Stimulated activated CD4-positive, alpha-beta T cell treated with anti-CD3 and anti-CD28 coated beads, Interleukin-4, amount 100 ng/mL, for 48 hours (primary cell): ENCODE measurements at regions not wholly inside any gene's neighbourhood (a gene's known extent, or its start where the extent isn't known, plus 50 kb on each side); places are given as distances from the start of the nearest gene placed in this dataset.

Experiments
- DNase-seq, 2 donors: peaks; one replicate each; pipeline ENCODE4 v3.0.0-alpha.2; 2020; ENCODE audit warnings: low read depth in 2 of 2

DNA sequence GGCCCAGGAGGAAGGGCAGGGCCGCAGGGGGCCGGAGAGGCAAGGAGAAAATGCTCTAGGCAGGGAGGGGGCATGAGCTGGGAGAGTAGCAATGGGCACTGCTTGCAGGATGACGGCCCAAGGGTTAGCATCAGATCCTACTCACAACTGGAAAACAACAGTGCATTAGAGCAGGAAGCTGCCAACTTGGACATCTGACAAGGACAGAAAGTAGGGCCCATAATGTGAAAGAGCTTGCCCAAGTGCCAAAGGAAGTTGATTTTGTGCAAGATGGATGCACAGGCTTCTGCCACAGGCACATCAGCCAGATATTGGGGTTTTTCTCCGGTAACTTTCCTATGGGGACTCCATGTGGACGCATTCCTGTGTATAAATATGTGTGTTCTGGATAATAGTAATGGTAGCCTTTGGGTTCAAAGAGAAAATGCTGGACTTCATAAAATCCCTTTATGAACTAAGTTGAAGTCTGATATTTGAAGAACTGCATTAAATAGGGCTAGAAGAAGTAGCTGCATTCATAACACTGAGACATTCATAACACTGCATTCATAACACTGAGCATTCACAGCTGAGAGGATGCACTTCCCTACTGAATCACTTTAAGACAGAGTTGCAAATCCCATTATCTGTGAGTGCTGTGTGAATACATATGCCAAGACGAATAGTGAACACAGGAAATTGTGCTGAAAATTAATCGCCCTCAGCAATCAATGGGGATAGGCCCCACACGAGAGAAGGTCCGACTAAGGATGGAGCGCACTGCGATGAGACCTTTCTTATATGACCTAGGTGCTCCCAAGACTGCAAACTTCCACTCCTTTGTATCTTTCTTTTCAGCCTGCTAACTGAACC, 235.6 kb upstream of the PRDM1 start:
- DNase-seq, result no peak

- DNase-seq, result no peak
Observed at GRCh38 chr6:105849746-105850145, 236.4 kb upstream of the PRDM1 start.

DNA sequence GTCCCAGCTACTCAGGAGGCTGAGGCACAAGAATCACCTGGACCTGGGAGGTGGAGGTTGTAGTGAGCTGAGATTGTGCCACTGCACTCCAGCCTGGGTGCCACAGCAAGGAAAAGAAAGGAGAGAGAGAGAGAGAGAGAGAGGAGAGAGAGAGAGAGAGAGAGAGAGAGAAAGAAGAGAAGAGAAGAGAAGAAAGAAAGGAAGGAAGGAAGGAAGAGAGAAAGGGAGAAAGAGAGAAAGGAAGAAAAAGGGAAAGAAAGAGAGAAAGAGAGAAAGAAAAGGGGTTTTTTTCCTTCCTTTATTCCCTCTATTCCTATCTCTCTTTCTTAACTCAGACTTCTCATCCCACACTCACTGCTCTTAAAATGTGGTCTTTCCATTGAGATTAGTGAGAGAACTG, 238.7 kb upstream of the PRDM1 start:
- DNase-seq, result no peak

- DNase-seq, result no peak
Observed at GRCh38 chr6:105844275-105844883, 241.8 kb upstream of the PRDM1 start.

GRCh38 chr6:105839266-105839665, 246.9 kb upstream of the PRDM1 start:
- no peak for DNase-seq

GRCh38 chr6:105838171-105838570, 248.0 kb upstream of the PRDM1 start:
- no peak for DNase-seq

DNA sequence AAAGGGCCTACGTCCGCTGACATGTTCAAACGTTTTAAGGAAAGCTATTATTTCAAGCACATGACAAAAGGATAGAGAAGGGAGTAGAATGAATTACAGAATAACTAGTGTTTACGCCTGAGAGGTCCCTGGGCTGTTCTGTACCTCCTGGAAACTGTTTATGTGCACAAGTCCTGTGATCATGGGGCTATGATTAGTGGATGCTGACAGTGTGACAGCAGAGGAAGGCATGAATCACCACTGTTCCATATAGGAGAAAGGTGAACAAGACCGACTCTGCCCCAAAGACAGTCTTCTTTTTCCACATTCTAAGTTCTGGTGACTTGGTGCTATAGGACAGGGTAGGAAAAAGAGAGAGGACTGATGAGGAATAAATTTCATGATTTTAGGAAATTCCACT, 249.2 kb upstream of the PRDM1 start:
- DNase-seq, result no peak

DNA sequence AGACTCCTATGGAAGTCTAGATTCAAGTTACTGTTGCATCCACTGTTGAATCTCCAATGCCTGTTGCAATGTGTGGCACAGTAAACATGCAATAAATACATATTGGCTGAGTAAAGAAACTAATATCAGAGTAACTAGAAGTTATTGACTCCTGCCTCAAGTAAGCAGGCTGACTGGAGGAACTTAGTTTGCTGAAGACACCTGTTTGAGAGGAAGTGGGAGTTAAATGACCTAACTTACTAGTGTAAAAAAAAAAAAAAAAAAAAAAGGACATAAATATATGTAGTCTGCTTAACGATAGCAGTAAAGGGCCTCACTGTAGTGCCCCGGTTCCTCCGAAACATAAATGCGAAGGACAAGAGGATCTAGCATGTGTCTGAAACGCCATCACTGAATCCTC, 249.8 kb upstream of the PRDM1 start:
- no peak for DNase-seq

DNA sequence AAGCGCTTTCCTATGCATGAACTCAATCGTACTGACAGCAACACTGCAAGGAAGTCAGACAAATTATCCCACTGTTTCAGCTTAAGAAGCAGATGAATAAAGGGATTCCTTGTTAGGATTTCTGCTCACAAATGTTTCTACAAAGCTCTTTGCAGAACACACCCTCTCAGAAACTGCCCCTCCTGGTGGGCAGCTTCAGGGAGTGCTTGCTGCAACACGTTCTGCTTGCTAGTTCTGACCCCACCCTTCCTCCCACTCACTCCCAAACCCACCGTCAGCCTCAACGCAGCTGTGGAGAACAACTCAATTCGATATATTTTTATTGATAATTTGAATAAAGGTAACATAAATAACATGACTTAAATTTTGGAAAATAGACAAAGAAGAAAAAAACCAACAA, 250.8 kb upstream of the PRDM1 start:
- no peak for DNase-seq

DNA sequence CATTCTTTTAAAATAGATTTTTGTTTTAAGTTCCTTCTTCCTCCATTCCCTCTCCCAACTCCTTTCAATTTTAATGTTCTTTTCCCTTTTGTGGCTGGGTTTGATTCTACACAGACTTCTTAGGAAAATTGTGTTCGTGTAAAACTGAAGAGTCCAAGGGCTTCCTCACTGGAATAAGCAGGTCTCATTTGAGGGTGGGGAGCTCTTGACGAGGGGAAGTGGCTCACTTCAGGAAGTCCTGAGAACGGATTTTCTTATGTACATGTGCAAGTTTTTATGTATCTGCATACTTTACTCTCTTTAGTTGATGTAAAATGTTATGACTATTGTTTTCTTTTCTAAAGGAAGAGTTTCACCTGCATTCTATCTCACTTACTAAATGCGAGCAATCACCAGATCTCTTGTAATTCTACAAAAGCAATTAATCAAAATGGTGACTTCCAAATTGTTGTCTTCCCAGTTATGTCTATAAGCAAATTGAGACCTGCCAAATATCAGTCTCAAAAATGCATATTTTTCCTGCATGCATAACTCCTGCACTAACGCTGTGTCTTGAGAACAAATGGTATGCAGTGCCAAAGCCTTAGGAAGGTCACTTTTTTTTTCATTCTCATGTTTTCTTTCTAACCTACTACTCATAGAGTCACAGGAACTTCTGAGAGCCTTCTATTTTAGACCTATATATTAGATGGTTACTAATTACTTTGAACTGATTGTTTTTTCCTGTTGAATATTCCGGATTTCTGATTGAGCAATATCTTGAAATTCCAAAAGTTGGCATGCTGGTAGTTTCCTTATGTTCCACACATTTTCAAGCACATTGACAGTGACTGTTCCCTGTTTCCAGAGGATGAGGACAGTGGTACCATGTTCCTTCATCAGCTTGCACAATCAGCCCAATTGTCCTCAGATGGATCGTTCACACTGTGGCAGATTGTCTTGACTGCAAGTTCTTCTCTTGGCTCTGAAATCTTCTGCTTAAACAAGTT, 251.9 kb upstream of the PRDM1 start:
- no peak for DNase-seq

DNA sequence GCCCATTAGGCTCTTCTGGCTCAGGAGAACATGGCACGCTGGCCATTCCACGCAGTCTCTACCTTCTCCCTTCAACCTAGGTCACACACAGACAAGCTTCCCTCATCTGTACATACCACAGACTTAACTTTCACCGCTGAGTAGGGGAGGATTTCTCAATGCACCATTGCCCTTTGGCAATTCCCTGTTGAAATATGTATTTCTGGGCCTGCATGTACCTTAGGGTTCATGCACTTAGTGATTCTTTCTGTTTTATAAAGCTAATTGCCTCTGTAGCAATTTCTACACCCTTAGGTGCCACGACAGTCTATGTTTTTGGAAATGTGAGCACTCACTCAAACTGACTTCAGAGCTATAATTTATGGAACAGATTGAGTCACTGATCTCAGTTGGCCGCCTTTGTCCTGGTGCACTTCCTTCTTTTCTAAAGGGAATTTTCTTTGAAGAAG, 253.8 kb upstream of the PRDM1 start:
- no peak for DNase-seq

- no peak for DNase-seq
Observed at GRCh38 chr6:105831311-105832097, 254.6 kb upstream of the PRDM1 start.

DNA sequence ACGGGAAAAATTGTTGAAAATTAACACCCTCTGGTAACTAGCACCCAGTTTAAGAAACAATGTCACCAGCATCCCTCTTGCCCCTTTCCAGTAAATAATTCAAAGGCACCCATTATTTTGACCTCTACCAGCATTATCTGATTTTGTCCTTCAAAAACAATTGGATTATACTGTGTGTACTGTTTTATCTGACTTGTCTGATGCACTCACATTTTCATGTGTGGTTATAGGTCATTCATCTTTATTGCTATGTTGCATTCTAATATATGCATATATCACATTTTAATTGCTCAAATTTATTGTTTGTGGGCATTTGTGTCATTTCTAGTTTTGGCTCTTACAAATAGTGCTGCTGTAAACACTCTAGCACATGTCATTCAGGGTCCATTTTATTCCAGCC, 260.9 kb upstream of the PRDM1 start:
- no peak for DNase-seq

DNA sequence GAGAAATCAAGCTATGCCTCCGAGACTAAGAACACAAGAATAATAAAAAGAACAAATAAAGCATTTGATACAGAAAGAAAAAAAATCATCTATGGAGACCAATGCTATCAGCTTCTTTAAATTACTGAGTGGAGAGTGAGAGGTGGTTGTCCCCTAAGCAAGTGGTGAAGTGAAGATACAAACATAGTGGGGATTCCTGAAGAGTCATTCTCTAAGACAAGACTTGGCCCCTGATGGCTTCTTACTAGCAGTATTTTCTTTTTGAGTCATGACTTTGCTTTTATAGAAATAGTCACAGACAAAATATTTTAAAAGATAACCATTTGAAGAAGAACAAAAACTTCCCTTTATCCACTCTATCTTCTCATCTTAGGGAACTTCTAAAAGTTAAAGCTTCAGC, 261.4 kb upstream of the PRDM1 start:
- no peak for DNase-seq

- DNase-seq, result no peak
Observed at GRCh38 chr6:105821777-105822176, 264.4 kb upstream of the PRDM1 start.

DNA sequence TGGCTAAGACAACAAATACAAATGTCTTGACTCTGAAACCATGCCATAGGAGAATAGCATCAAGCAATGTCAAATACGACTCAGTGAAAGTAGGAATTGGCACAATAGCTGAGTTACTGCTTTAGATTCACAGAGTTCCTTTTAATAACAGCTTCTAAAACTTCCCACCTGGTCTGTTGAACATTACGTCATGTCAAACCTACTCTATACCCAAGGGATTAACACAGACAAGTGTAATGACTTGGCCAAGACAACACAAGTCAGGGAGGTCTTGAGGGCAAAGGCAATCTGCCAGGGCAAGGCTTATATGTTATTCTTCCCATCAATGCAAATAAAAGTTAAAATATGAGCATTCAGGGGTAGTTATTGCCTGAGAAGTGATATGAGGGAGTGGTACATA, 265.1 kb upstream of the PRDM1 start:
- DNase-seq, result no peak

DNA sequence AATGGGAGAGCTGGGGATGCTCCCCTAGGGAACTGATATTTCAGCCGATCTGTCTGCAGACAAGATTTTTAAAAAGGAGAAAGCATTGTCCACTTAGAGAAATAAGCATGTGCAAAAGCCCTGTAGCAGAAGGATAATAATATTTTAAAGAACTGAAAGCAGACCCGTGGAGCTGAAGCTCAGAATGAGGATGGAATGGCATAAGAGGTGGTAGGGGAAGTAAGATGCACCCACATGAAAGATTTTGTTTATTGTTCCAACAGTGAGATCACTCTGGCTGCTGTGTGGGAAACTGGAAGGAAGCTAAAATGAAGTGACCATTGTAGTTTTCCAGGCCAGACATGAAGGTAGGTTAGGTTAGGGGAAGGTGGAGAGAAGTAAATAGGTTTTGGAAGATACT, 266.4 kb upstream of the PRDM1 start:
- DNase-seq, result no peak

DNA sequence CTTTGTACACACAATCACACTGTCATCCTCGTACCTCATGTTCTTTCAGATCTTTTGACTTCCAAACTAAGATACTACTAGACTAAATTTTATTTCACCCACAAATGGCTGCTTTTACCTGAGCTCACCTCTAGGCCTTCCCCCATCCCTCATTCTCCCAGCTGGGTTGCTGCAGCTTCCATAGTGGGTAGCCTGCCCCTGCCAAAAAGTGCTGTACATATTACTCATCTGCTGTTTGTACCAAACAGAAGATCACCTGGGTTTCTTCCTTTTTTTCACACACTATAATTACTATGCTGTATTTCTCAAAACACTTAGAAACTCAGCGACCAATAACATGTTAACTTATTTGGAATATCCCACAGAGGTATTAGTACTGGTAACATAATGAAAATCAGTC, 267.6 kb upstream of the PRDM1 start:
- no peak for DNase-seq

DNA sequence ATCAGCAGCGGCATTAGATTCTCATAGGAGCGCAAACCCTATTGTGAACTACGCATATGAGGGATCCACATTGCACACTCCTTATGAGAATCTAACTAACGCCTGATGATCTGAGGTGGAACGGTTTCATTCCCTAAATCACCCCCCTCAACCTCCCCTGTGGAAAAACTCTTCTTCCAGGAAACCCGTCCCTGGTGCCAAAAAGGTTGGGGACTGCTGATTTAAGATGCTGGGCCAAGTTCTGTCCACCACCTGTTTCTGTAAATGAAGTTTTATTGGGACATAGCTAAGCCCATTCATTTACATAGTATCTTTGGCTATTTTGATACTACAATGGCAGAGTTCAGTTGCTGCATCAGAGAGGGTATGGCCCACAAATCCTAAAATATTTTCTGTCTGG, 268.2 kb upstream of the PRDM1 start:
- no peak for DNase-seq

- DNase-seq, result no peak
Observed at GRCh38 chr6:105817370-105817769, 268.8 kb upstream of the PRDM1 start.

GRCh38 chr6:105816847-105817246, 269.3 kb upstream of the PRDM1 start:
- DNase-seq, result no peak
